ENCODE measurements at regions not wholly inside any gene's neighbourhood (a gene's known extent, or its start where the extent isn't known, plus 50 kb on each side); places are given as distances from the start of the nearest gene placed in this dataset.

- TF ChIP-seq CTCF (IDR thresholded peaks at IDR 0.05; ENCODE audit: insufficient read depth, low read length, poor library complexity, severe bottlenecking) (no peak), EZH2phosphoT487 (conservative IDR thresholded peaks at IDR 0.05; ENCODE audit: low read length) (no peak)
- H3K9ac ChIP-seq (ENCODE audit: low read length) = no peak overlapping the region
- no peak overlapping the region for H2AFZ ChIP-seq (ENCODE audit: low read depth, low read length, severe bottlenecking)
- H3K27ac ChIP-seq (ENCODE audit: low read depth, low read length) = no peak overlapping the region
- H3K27me3 ChIP-seq (ENCODE audit: low read length) = no peaks in the 10 kb centered on the region
- no peaks in the 10 kb centered on the region for H3K79me2 ChIP-seq (ENCODE audit: insufficient read depth, low read length)
- no peaks in the 10 kb centered on the region for H4K20me1 ChIP-seq (ENCODE audit: low read depth, low read length)
- no peak overlapping the region for H3K4me2 ChIP-seq (ENCODE audit: low read depth, low read length, poor library complexity, severe bottlenecking)
- no peaks in the 10 kb centered on the region for H3K9me3 ChIP-seq (ENCODE audit: insufficient read depth, low read length)
- H3K4me3 ChIP-seq (ENCODE audit: insufficient read depth, low read length, poor library complexity, severe bottlenecking) = no peak overlapping the region
- no peaks in the 10 kb centered on the region for H3K36me3 ChIP-seq (ENCODE audit: low read length)
- no peaks in the 10 kb centered on the region for H3F3A ChIP-seq (ENCODE audit: insufficient read depth)
- H3K9me2 ChIP-seq (replicated peaks; ENCODE audit: insufficient read depth, low read length) = no peaks in the 10 kb centered on the region
These were observed 87.7 kb downstream of the CEBPB start for GRCh38 chr20:50278377-50278683.

GRCh38 chr20:50278684-50279531 lies 88.3 kb downstream of the CEBPB start:
- no peaks in the 10 kb centered on the region for H3K9me2 ChIP-seq (replicated peaks; ENCODE audit: insufficient read depth, low read length)
- H3K9me3 ChIP-seq (ENCODE audit: insufficient read depth, low read length) = no peaks in the 10 kb centered on the region
- H3K27me3 ChIP-seq (ENCODE audit: low read length) = no peaks in the 10 kb centered on the region
- no peaks in the 10 kb centered on the region for H4K20me1 ChIP-seq (ENCODE audit: low read depth, low read length)
- H2AFZ ChIP-seq (ENCODE audit: low read depth, low read length, severe bottlenecking) = no peak overlapping the region
- no peaks in the 10 kb centered on the region for H3K36me3 ChIP-seq (ENCODE audit: low read length)
- no peak overlapping the region for H3K9ac ChIP-seq (ENCODE audit: low read length)
- H3F3A ChIP-seq (ENCODE audit: insufficient read depth) = no peaks in the 10 kb centered on the region
- TF ChIP-seq EZH2phosphoT487 (conservative IDR thresholded peaks at IDR 0.05; ENCODE audit: low read length) = no peak
- no peak for TF ChIP-seq CTCF (IDR thresholded peaks at IDR 0.05; ENCODE audit: insufficient read depth, low read length, poor library complexity, severe bottlenecking)
- no peak overlapping the region for H3K4me3 ChIP-seq (ENCODE audit: insufficient read depth, low read length, poor library complexity, severe bottlenecking)
- no peaks in the 10 kb centered on the region for H3K79me2 ChIP-seq (ENCODE audit: insufficient read depth, low read length)
- no peak overlapping the region for H3K4me2 ChIP-seq (ENCODE audit: low read depth, low read length, poor library complexity, severe bottlenecking)
- no peak overlapping the region for H3K27ac ChIP-seq (ENCODE audit: low read depth, low read length)

GRCh38 chr20:50279988-50280850 lies 89.6 kb downstream of the CEBPB start:
- no peak overlapping the region for H2AFZ ChIP-seq (ENCODE audit: low read depth, low read length, severe bottlenecking)
- no peaks in the 10 kb centered on the region for H4K20me1 ChIP-seq (ENCODE audit: low read depth, low read length)
- H3K36me3 ChIP-seq (ENCODE audit: low read length) = no peaks in the 10 kb centered on the region
- TF ChIP-seq CTCF (IDR thresholded peaks at IDR 0.05; ENCODE audit: insufficient read depth, low read length, poor library complexity, severe bottlenecking) = no peak
- TF ChIP-seq EZH2phosphoT487 (conservative IDR thresholded peaks at IDR 0.05; ENCODE audit: low read length) = no peak
- H3K9me3 ChIP-seq (ENCODE audit: insufficient read depth, low read length) = no peaks in the 10 kb centered on the region
- no peaks in the 10 kb centered on the region for H3K9me2 ChIP-seq (replicated peaks; ENCODE audit: insufficient read depth, low read length)
- H3K79me2 ChIP-seq (ENCODE audit: insufficient read depth, low read length) = no peaks in the 10 kb centered on the region
- no peak overlapping the region for H3K9ac ChIP-seq (ENCODE audit: low read length)
- H3F3A ChIP-seq (ENCODE audit: insufficient read depth) = no peaks in the 10 kb centered on the region
- H3K27ac ChIP-seq (ENCODE audit: low read depth, low read length) = no peak overlapping the region
- no peaks in the 10 kb centered on the region for H3K27me3 ChIP-seq (ENCODE audit: low read length)
- H3K4me2 ChIP-seq (ENCODE audit: low read depth, low read length, poor library complexity, severe bottlenecking) = no peak overlapping the region
- H3K4me3 ChIP-seq (ENCODE audit: insufficient read depth, low read length, poor library complexity, severe bottlenecking) = no peak overlapping the region

Data from SU-DHL-6 (cell line).